GM12878 (cell line): ENCODE measurements at regions not wholly inside any gene's neighbourhood (a gene's known extent, or its start where the extent isn't known, plus 50 kb on each side); places are given as distances from the start of the nearest gene placed in this dataset.

ENCODE experiments used
- ATAC-seq: fragments of 200-7000 bp; cut with Tn5 transposase; 3 replicates; pipeline ENCODE4 v1.9.1; 2020; ENCODE audit warnings: mild to moderate bottlenecking, moderate library complexity
- BruUV-seq: library from RNA; stranded (reverse); fragments of 400-500 nt; replicated peaks from 2 replicates; lab custom pipeline; 2021; lab: Mats Ljungman, UMichigan
- CTCF ChIA-PET: fragments of 300-600 bp; sonication (Branson Sonifier 250); formaldehyde crosslinking; extraction: SDS; loops from one replicate; lab custom pipeline; 2021; ENCODE audit warnings: inconsistent platforms; lab: Yijun Ruan, JAX
- POLR2A ChIA-PET: fragments of 350-600 bp; formaldehyde crosslinking; extraction: SDS; loops from one replicate; lab custom pipeline; 2021; ENCODE audit warnings: inconsistent platforms; lab: Charles Lee
- RAD21 ChIA-PET: fragments of 300-600 bp; sonication (Branson Sonifier 250); formaldehyde crosslinking; loops from one replicate; lab custom pipeline; 2023; ENCODE audit warnings: antibody characterized with exemption; ENCODE audit not compliant: unreplicated experiment; lab: Charles Lee
- SMC1A ChIA-PET: fragments of 300-600 bp; sonication (Branson Sonifier 250); formaldehyde crosslinking; loops from one replicate; lab custom pipeline; 2023; ENCODE audit not compliant: unreplicated experiment, uncharacterized antibody; lab: Charles Lee
- DNase-seq: peaks from one replicate; pipeline ENCODE4 v3.0.0-alpha.2; 2011; ENCODE audit warnings: low read depth, low spot score
- FAIRE-seq: peaks from 3 replicates; lab custom pipeline; 2011; peaks lifted over from hg19 to GRCh38; lab: Jason Lieb, UNC
- H2AFZ ChIP-seq: 2 replicates; pipeline ENCODE4 v1.6.0; 2011; ENCODE audit warnings: low read depth, low read length, control low read depth; ENCODE audit not compliant: control insufficient read depth
- H3K27ac ChIP-seq: 2 replicates; pipeline ENCODE4 v1.5.1; 2011; ENCODE audit warnings: control low read depth; ENCODE audit not compliant: control insufficient read depth, insufficient read depth
- H3K27me3 ChIP-seq, 2 experiments: replicated peaks in 1 of 2; 2 replicates each; pipeline versions ENCODE4 v1.6.0 to v1.6.1; 2011; ENCODE audit warnings: low read length in 1 of 2; ENCODE audit not compliant: control insufficient read depth in 2 of 2, insufficient read depth in 2 of 2
- H3K36me3 ChIP-seq, 2 experiments: 2 replicates each; pipeline ENCODE4 v1.5.1; 2011; ENCODE audit warnings: low read length in 1 of 2; ENCODE audit not compliant: control insufficient read depth in 2 of 2, insufficient read depth in 2 of 2
- H3K4me1 ChIP-seq: 2 replicates; pipeline ENCODE4 v1.6.1; 2011; ENCODE audit warnings: mild to moderate bottlenecking, low read length, moderate library complexity, mixed read lengths; ENCODE audit not compliant: control insufficient read depth, insufficient read depth
- H3K4me2 ChIP-seq: 2 replicates; pipeline ENCODE4 v1.6.0; 2011; ENCODE audit warnings: control low read depth; ENCODE audit not compliant: control insufficient read depth, insufficient read depth
- H3K4me3 ChIP-seq: fragments of 200-600 bp; sonication (generic); 2 replicates; pipeline ENCODE4 v1.5.1; 2016
- H3K79me2 ChIP-seq: 2 replicates; pipeline ENCODE4 v1.6.0; 2011; ENCODE audit warnings: low read length; ENCODE audit not compliant: control insufficient read depth, insufficient read depth
- H3K9ac ChIP-seq: 2 replicates; pipeline ENCODE4 v1.8.0; 2011; ENCODE audit warnings: low read length, control low read depth, mixed read lengths; ENCODE audit not compliant: control insufficient read depth, insufficient read depth
- H3K9me3 ChIP-seq: replicated peaks from 3 replicates; pipeline ENCODE4 v1.5.1; 2011; ENCODE audit warnings: mild to moderate bottlenecking, low read length; ENCODE audit not compliant: control insufficient read depth, insufficient read depth
- H4K20me1 ChIP-seq: 2 replicates; pipeline ENCODE4 v1.6.0; 2011; ENCODE audit not compliant: control insufficient read depth, insufficient read depth
- CBX3 ChIP-seq: fragments of 200-600 bp; sonication (generic); IDR thresholded peaks from 2 replicates; pipeline ENCODE4 v1.6.1; 2016; ENCODE audit warnings: low read depth, borderline replicate concordance
- HDGF ChIP-seq: fragments of 450-650 bp; IDR thresholded peaks from 2 replicates; pipeline ENCODE4 v1.6.1; 2016; ENCODE audit warnings: antibody characterized with exemption
- MYB ChIP-seq: fragments of 150-350 bp; IDR thresholded peaks from 2 replicates; pipeline ENCODE4 v1.6.1; 2014; ENCODE audit warnings: mild to moderate bottlenecking, low read depth, low read length, borderline replicate concordance
- MYC ChIP-seq: IDR thresholded peaks from 2 replicates; pipeline ENCODE4 v1.6.1; 2011; ENCODE audit warnings: mild to moderate bottlenecking, low read length, moderate library complexity, inconsistent platforms; ENCODE audit not compliant: insufficient read depth, insufficient replicate concordance, insufficient read length, severe bottlenecking
- RB1 ChIP-seq: fragments of 450-650 bp; formaldehyde crosslinking; IDR thresholded peaks from 2 replicates; pipeline ENCODE4 v1.6.1; 2017; ENCODE audit warnings: mild to moderate bottlenecking, borderline replicate concordance
- SMAD1 ChIP-seq: fragments of 450-650 bp; IDR thresholded peaks from 2 replicates; pipeline ENCODE4 v1.6.1; 2018; ENCODE audit warnings: mild to moderate bottlenecking, low read depth; ENCODE audit not compliant: partially characterized antibody
- SREBF1 ChIP-seq: IDR thresholded peaks from 2 replicates; pipeline ENCODE4 v1.6.1; 2012; ENCODE audit warnings: mild to moderate bottlenecking, low read length
- STAT3 ChIP-seq: IDR thresholded peaks from 2 replicates; pipeline ENCODE4 v1.6.1; 2011; ENCODE audit warnings: low read depth, low read length, improper control_type of control experiment
- TAF1 ChIP-seq: IDR thresholded peaks from 2 replicates; pipeline ENCODE4 v1.6.1; 2011; ENCODE audit warnings: mild to moderate bottlenecking, low read depth, low read length, borderline replicate concordance
- ZNF274 ChIP-seq: IDR thresholded peaks from one replicate; pipeline ENCODE4 v1.8.0; 2011; ENCODE audit not compliant: insufficient read length, insufficient read depth
- WGBS: methylation state at CpG from one replicate; pipeline ENCODE4 v1.1.6; 2016; ENCODE audit warnings: low lambda C conversion rate; ENCODE audit not compliant: insufficient replicate concordance, insufficient coverage; ENCODE audit errors: missing lambda C conversion rate; 5-methylcytosine and 5-hydroxymethylcytosine counted together
- in situ Hi-C: fragments of 300-500 bp; cut with MboI; formaldehyde crosslinking; loops from 9 replicates; pipeline ENCODE4 v1.14.3; 2018; ENCODE audit warnings: mixed read lengths
- intact Hi-C: fragments of 100-400 bp; cut with micrococcal nuclease; formaldehyde crosslinking; loops from one replicate; pipeline ENCODE4 v1.14.2; 2022; ENCODE audit not compliant: unreplicated experiment
- TF ChIP-seq, protein P1 (sequence below), 3 experiments: IDR thresholded peaks in 2 of 3; conservative IDR thresholded peaks in 1 of 3; 2 replicates each; pipeline ENCODE4 v1.5.1; 2011; ENCODE audit warnings: low read depth in 3 of 3, low read length in 3 of 3, mild to moderate bottlenecking in 3 of 3, control low read depth in 2 of 3, moderate library complexity in 2 of 3, inconsistent platforms in 1 of 3, mixed read lengths in 1 of 3; ENCODE audit not compliant: control insufficient read depth in 2 of 3, insufficient read depth in 1 of 3; ENCODE audit errors: extremely low read depth in 1 of 3
- TF ChIP-seq, protein P2 (sequence below): fragments of 450-650 bp; IDR thresholded peaks from 2 replicates; pipeline ENCODE4 v1.6.1; 2017; ENCODE audit warnings: mild to moderate bottlenecking, moderate library complexity

GRCh38 chr10:101294109-101294508 lies 59.9 kb upstream of the BTRC start:
- H3K27me3 ChIP-seq, result peaks cover 9 to 15% of the 10 kb centered on the region in 2 experiments
- in situ Hi-C loops (loop anchor here (10.0 kb wide), 1 partner anchor 151 kb away; no protein-coding TSS in a partner anchor), intact Hi-C loops (loop anchor here (5.0 kb wide), 1 partner anchor 132 kb away; no protein-coding TSS in a partner anchor)
- DNase-seq (no peak), FAIRE-seq (no peak), ATAC-seq (no peak)
- RAD21 ChIA-PET, result no interaction called here
- no peaks in the 10 kb centered on the region for H3K79me2 ChIP-seq
- no peaks in the 10 kb centered on the region for H3K9me3 ChIP-seq
- CTCF ChIA-PET, result no interaction called here
- POLR2A ChIA-PET, result no interaction called here
- H2AFZ ChIP-seq, result no peak overlapping the region
- no peaks in the 10 kb centered on the region for H3K36me3 ChIP-seq
- H3K4me3 ChIP-seq, result no peak overlapping the region
- no peaks in the 10 kb centered on the region for H3K4me1 ChIP-seq
- TF ChIP-seq TAF1 (no peak), STAT3 (no peak), SREBF1 (no peak), SMAD1 (no peak), MYB (no peak), ZNF274 (no peak), HDGF (no peak), RB1 (no peak), CBX3 (no peak), MYC (no peak)
- TF ChIP-seq, protein P1, sequence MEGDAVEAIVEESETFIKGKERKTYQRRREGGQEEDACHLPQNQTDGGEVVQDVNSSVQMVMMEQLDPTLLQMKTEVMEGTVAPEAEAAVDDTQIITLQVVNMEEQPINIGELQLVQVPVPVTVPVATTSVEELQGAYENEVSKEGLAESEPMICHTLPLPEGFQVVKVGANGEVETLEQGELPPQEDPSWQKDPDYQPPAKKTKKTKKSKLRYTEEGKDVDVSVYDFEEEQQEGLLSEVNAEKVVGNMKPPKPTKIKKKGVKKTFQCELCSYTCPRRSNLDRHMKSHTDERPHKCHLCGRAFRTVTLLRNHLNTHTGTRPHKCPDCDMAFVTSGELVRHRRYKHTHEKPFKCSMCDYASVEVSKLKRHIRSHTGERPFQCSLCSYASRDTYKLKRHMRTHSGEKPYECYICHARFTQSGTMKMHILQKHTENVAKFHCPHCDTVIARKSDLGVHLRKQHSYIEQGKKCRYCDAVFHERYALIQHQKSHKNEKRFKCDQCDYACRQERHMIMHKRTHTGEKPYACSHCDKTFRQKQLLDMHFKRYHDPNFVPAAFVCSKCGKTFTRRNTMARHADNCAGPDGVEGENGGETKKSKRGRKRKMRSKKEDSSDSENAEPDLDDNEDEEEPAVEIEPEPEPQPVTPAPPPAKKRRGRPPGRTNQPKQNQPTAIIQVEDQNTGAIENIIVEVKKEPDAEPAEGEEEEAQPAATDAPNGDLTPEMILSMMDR (IDR thresholded peaks at IDR 0.05 in 2 of 3, conservative IDR thresholded peaks at IDR 0.05 in 1 of 3; ENCODE audit: control insufficient read depth in 2 of 3, extremely low read depth in 1 of 3, insufficient read depth in 1 of 3, low read depth in 3 of 3, low read length in 3 of 3), result no peak
- TF ChIP-seq, protein P2, sequence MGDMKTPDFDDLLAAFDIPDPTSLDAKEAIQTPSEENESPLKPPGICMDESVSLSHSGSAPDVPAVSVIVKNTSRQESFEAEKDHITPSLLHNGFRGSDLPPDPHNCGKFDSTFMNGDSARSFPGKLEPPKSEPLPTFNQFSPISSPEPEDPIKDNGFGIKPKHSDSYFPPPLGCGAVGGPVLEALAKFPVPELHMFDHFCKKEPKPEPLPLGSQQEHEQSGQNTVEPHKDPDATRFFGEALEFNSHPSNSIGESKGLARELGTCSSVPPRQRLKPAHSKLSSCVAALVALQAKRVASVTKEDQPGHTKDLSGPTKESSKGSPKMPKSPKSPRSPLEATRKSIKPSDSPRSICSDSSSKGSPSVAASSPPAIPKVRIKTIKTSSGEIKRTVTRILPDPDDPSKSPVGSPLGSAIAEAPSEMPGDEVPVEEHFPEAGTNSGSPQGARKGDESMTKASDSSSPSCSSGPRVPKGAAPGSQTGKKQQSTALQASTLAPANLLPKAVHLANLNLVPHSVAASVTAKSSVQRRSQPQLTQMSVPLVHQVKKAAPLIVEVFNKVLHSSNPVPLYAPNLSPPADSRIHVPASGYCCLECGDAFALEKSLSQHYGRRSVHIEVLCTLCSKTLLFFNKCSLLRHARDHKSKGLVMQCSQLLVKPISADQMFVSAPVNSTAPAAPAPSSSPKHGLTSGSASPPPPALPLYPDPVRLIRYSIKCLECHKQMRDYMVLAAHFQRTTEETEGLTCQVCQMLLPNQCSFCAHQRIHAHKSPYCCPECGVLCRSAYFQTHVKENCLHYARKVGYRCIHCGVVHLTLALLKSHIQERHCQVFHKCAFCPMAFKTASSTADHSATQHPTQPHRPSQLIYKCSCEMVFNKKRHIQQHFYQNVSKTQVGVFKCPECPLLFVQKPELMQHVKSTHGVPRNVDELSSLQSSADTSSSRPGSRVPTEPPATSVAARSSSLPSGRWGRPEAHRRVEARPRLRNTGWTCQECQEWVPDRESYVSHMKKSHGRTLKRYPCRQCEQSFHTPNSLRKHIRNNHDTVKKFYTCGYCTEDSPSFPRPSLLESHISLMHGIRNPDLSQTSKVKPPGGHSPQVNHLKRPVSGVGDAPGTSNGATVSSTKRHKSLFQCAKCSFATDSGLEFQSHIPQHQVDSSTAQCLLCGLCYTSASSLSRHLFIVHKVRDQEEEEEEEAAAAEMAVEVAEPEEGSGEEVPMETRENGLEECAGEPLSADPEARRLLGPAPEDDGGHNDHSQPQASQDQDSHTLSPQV, result no peak
- H4K20me1 ChIP-seq, result no peaks in the 10 kb centered on the region; the same call in 1 of the 2 replicates
- no peak overlapping the region for H3K9ac ChIP-seq
- BruUV-seq, result no TSS peak
- SMC1A ChIA-PET, result no interaction called here
- no peak overlapping the region for H3K4me2 ChIP-seq
- WGBS, result 79% methylated on average over 2 of the region's 3 CpGs
- no peak overlapping the region for H3K27ac ChIP-seq
